GM18907 (cell line): ENCODE measurements at regions not wholly inside any gene's neighbourhood (a gene's known extent, or its start where the extent isn't known, plus 50 kb on each side); places are given as distances from the start of the nearest gene placed in this dataset.

Source experiments
- ATAC-seq: cut with Tn5 transposase; IDR thresholded peaks from one replicate; pipeline ENCODE4 v1.9.1; 2021; ENCODE audit warnings: mild to moderate bottlenecking, moderate library complexity; ENCODE audit not compliant: unreplicated experiment

DNA sequence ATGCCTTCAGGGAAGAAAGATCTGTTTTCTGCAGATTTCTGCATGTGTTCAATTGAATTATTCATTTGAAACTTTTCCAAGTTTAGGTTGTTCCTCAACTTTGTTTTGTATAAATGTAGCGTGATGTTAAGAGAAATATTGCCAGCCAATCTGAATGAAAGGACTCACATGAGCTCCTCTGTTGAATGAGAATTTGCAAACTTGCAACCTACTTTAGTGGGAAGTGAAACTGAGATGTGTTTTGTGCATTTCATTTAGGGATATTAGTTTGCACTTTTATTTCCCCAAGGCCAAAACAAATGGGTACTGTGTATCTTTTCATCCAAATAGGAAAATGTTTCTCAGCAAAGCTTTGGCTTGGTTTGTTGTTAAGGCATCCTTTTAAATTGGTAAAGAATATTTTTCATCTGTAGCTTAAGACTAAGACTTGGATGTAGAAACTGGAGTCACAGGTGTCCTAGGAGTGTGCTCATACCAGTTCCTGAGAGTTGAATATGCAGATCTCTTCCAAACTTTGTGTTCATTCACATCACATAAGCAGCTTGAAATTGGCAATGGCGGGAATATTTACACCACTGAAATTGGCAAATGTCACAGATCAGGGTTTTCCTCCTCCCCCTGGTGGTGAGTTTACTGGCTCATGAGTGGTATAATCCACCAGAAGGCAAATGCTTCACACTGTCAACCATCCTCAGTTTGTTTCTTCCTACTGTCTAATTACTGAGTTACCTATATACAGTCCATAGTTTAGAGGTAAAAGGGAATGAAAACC, 193.6 kb upstream of the BANK1 start:
- ATAC-seq: peak; percentile 64

GRCh38 chr4:101594588-101594987, 195.9 kb upstream of the BANK1 start:
- no peak for ATAC-seq

GRCh38 chr4:101593666-101594065, 196.9 kb upstream of the BANK1 start:
- no peak for ATAC-seq

GRCh38 chr4:101584306-101584705, 206.2 kb upstream of the BANK1 start:
- no peak for ATAC-seq

DNA sequence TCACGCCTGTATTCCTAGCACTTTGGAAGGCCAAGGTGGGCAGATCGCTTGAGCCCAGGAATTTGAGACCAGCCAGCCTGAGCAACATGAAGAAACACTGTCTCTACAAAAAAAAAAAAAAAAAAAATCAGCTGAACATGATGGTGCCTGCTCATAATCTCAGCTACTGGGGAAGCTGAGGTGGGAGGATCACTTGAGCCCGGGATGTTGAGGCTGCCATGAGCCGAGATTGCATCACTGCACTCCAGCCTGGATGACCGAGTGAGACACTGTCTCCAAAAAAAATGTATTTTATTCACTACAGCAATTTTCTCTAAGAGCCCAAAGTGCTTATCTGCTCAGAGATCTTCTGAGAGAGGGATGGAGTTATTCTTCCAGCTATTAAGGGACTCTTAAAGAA, 215.8 kb upstream of the PPP3CA start:
- ATAC-seq: no peak

DNA sequence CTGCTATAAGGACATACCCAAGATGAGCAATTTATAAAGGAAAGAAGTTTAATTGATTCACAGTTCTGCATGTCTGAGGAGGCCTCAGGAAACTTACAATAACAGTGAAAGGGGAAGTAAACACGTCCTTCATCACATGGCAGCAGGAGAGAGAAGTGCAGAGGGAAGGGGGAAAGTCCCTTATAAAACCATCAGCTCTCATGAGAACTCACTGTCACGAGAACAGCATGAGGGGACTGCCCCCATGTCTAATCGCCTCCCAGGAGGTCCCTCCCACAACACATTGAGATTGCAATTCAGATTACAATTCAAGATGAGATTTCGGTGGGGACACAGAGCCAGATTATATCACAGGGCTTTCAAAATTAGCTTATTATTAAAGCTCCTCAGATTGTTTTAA, 209.5 kb upstream of the PPP3CA start:
- ATAC-seq: no peak

- ATAC-seq: no peak
These were observed 208.1 kb upstream of the PPP3CA start for GRCh38 chr4:101555341-101555880.

DNA sequence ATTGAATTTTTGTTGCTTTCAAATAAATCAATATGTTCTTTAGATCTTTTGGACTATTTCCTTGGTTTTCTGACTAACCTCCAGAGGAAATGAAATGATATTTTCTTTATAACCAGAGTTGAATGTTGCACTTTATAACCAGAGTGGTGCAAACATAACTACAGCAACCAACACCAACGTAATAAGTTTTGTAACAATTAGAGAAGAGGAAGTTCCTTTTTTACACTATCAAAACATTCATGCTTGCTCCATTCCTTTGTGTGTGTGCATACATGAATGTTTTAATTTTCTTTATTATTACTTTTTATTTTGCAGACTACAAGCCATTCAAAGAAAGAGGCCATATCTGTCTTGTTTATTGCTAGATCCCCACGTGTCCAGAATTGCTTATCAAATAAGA, 193.0 kb upstream of the PPP3CA start:
- no peak for ATAC-seq

- ATAC-seq: no peak
These were observed 181.2 kb upstream of the PPP3CA start for GRCh38 chr4:101528526-101528925.

DNA sequence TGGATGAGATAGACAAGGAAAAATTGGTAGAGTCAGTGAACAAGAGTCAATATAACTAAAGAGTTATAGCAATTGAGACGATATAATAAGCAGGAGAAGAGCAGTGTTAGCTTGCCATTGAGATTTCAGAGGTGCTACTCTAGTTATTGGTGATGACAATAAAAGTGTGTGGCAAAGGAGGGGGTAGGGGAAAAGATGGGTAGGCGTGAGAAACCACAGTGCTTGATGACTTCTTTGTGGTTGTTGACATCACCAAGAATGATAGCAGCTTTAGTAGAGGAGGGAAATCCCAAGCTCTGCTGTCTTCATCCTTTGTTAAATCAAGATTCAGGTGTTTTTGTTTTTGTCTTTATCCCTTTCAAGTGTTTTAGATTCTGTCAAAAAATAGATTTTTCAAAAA, 179.9 kb upstream of the PPP3CA start:
- peak; percentile 99 for ATAC-seq

GRCh38 chr4:101515566-101515965, 168.2 kb upstream of the PPP3CA start:
- no peak for ATAC-seq

- no peak for ATAC-seq
These were observed 167.8 kb upstream of the PPP3CA start for GRCh38 chr4:101515099-101515498.

DNA sequence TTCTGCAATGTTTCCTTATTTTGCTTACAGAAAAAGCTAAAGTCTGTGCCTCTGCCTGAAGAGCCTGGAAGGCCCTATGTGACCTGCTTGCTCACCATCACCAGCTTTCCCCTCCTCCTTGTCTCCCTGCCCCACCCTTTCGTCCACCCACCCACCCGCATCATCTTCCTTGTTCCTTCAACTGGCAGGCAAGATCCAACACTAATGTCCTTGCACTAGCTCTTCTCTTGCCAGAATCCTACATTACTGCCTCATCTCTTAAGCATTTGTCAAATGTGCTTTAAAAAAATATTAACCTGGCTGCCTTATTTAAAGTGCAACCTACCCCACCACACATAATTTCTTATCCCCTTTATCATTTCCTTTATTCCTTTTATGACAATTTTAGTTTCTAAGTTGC, 165.1 kb upstream of the PPP3CA start:
- ATAC-seq: no peak

DNA sequence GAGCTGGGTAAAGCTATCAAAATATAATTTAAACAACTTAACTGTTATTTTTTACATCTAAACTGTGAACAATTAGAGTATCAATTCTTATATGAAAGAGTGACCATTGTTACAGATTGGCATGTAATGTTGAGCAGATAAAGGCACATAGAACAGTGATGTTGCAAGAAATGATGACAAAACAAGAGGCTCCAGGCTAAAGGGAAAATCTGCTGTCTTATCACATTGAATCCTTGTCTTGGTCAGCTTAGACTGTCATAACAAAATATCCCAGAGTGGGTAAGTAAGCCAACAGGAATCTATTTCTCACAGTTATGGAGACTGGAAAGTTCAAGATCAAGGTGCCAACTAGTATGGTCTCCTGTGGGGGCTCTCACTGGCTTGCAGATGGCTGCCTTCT, 154.1 kb upstream of the PPP3CA start:
- no peak for ATAC-seq

- no peak for ATAC-seq
These were observed 153.4 kb upstream of the PPP3CA start for GRCh38 chr4:101500742-101501141.

DNA sequence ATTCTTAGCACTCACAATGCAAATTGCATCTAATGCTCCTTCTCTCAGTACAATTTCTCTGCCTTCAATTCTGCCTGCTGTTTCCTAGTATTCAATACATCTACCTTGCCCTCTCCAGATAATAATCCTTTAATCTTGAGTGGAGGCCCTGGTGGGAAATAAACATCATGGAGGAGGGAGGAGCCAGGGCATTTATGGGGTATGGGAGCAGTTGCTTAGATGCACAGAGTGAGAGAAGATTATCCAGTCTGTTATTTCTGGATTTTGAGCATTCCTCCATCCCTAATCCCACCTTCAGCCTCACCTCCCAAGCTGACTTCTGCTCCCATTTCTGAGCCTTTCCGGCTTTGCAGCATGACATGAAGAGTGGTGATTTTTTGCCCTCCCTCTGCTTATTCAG, 127.9 kb upstream of the PPP3CA start:
- no peak for ATAC-seq

GRCh38 chr4:101471201-101471600, 123.9 kb upstream of the PPP3CA start:
- ATAC-seq: no peak

- ATAC-seq: no peak
These were observed 117.3 kb upstream of the PPP3CA start for GRCh38 chr4:101464596-101464995.

- ATAC-seq: no peak
These were observed 111.6 kb upstream of the PPP3CA start for GRCh38 chr4:101458914-101459313.

DNA sequence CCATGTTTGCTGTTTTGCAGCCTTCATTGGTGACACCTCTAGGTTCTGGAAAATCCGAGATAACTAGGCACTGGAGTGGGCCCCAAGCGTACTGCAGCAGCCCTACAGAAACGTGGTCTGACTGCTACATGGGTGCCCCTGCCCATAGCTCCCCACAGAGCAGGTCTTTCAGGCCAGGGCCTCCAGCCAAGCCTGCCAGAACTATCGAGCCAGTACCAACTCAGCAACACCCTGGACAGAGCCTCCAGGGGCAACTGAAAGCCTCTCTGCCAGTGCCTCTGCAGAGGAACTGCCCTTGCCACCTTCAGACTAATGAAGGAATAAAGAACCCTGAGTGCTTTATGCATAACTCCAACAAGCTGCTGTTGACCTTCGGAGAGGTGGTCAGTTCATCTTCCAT, 111.1 kb upstream of the PPP3CA start:
- ATAC-seq: no peak

DNA sequence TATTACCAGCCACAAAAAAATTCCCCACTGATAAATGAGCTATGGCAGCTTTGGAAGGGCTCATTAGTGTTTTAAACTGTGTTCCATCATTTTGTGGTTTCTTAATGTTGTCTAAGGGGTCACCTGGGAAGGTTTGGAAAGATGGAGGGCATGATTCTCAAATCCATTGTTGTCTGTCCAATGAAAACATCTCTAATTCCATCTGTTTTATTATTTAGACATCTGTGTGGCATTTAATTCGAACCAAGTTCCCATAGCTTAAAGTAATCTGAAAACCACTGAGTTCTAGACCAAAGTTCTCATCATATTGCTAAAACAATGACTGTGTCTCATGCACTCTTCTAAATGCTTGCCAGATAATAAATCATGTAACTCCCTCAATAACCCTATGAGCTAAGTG, 103.8 kb upstream of the PPP3CA start:
- ATAC-seq: no peak

- ATAC-seq: no peak
These were observed 94.1 kb upstream of the PPP3CA start for GRCh38 chr4:101441446-101441845.

DNA sequence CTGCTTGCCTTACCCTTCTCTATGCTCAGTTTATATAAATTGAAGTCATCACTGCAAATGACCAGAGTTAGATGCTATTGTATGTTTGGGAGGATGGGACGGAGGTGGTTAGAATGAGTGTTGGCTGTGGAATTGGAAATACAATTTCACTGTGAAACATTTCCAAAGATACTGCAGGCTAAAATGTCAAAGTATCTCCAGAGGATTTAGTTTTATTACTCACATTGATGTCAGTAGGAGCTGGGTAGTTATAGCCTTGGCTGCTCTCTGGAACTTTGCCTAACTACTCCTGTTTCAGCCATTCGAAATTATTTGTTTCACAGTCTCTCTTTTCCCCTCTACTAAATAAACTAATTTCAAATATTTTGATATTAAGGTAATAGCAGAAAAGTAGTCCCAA, 92.6 kb upstream of the PPP3CA start:
- no peak for ATAC-seq
